ENCODE measurements at regions not wholly inside any gene's neighbourhood (a gene's known extent, or its start where the extent isn't known, plus 50 kb on each side); places are given as distances from the start of the nearest gene placed in this dataset.

DNA sequence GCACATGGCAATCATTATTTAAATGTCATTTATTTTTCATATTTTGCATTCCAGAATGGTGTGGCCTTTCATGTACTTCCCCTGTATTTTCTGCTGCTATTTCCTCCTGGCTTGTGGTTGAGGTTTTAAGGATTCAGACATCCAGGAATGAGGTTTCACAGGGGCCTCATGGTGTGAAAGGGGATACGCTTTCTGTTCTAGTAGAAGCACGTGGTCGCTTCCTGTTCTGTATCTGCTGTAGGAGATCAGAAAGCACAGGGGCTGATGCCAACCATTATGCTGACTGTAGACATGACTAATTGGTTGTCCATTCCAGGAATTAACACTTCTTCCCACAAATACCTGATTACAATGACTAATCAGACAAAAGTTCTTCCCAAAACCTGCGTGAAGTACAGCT lies 405.9 kb downstream of the SHISA9 start:
- H3K4me1 ChIP-seq (replicated peaks in 1 of 2; ENCODE audit: control insufficient read depth in 2 of 2, insufficient read depth in 2 of 2, low read length in 2 of 2) = no peaks in the 10 kb centered on the region
- H3K4me3 ChIP-seq = no peak overlapping the region
- no peaks in the 10 kb centered on the region for H3K36me3 ChIP-seq (ENCODE audit: control insufficient read depth, insufficient read depth, low read length)
- H3K4me2 ChIP-seq (ENCODE audit: insufficient read depth, low read length) = no peak overlapping the region
- in situ Hi-C loops (cut with MboI) (no loop called here), intact Hi-C loops (cut with micrococcal nuclease) (no loop called here)
- CTCF ChIA-PET (ENCODE audit: low intra/inter-chr PET ratio) = no interaction called here
- no peaks in the 10 kb centered on the region for H3K9me1 ChIP-seq (ENCODE audit: control insufficient read depth, insufficient read depth, low read length)
- POLR2A ChIA-PET = no interaction called here
- H3K27me3 ChIP-seq (ENCODE audit: control insufficient read depth in 2 of 2, insufficient read depth in 2 of 2, low read length in 2 of 2) = no peaks in the 10 kb centered on the region
- ATAC-seq (no peak), FAIRE-seq (no peak), DNase-seq (ENCODE audit: extremely low read depth in 1 of 4, low spot score in 3 of 4) (no peak)
- no peak overlapping the region for H3K9ac ChIP-seq (ENCODE audit: insufficient read depth in 1 of 2, low read depth in 2 of 2, low read length in 2 of 2)
- BruUV-seq (replicated peaks) = no TSS peak
- TF ChIP-seq SIN3B (IDR thresholded peaks at IDR 0.05; ENCODE audit: low read depth) (no peak), SNIP1 (IDR thresholded peaks at IDR 0.05; ENCODE audit: low read depth) (no peak), NR2F6 (CRISPR knock-in tag; IDR thresholded peaks at IDR 0.05) (no peak), MAFK (IDR thresholded peaks at IDR 0.05; ENCODE audit: low read length) (no peak)
- TF ChIP-seq, protein P1, sequence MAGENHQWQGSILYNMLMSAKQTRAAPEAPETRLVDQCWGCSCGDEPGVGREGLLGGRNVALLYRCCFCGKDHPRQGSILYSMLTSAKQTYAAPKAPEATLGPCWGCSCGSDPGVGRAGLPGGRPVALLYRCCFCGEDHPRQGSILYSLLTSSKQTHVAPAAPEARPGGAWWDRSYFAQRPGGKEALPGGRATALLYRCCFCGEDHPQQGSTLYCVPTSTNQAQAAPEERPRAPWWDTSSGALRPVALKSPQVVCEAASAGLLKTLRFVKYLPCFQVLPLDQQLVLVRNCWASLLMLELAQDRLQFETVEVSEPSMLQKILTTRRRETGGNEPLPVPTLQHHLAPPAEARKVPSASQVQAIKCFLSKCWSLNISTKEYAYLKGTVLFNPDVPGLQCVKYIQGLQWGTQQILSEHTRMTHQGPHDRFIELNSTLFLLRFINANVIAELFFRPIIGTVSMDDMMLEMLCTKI (IDR thresholded peaks at IDR 0.05; ENCODE audit: partially characterized antibody) = no peak
- TF ChIP-seq, protein P2, sequence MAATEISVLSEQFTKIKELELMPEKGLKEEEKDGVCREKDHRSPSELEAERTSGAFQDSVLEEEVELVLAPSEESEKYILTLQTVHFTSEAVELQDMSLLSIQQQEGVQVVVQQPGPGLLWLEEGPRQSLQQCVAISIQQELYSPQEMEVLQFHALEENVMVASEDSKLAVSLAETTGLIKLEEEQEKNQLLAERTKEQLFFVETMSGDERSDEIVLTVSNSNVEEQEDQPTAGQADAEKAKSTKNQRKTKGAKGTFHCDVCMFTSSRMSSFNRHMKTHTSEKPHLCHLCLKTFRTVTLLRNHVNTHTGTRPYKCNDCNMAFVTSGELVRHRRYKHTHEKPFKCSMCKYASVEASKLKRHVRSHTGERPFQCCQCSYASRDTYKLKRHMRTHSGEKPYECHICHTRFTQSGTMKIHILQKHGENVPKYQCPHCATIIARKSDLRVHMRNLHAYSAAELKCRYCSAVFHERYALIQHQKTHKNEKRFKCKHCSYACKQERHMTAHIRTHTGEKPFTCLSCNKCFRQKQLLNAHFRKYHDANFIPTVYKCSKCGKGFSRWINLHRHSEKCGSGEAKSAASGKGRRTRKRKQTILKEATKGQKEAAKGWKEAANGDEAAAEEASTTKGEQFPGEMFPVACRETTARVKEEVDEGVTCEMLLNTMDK (IDR thresholded peaks at IDR 0.05; ENCODE audit: borderline replicate concordance, insufficient read depth, low read depth, low read length, poor library complexity, severe bottlenecking) = no peak
- TF ChIP-seq, protein P3, sequence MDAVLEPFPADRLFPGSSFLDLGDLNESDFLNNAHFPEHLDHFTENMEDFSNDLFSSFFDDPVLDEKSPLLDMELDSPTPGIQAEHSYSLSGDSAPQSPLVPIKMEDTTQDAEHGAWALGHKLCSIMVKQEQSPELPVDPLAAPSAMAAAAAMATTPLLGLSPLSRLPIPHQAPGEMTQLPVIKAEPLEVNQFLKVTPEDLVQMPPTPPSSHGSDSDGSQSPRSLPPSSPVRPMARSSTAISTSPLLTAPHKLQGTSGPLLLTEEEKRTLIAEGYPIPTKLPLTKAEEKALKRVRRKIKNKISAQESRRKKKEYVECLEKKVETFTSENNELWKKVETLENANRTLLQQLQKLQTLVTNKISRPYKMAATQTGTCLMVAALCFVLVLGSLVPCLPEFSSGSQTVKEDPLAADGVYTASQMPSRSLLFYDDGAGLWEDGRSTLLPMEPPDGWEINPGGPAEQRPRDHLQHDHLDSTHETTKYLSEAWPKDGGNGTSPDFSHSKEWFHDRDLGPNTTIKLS (IDR thresholded peaks at IDR 0.05; ENCODE audit: borderline replicate concordance, low read depth) = no peak
- H3K27ac ChIP-seq (ENCODE audit: extremely low read depth, low read depth, low read length) = no peak overlapping the region
- no peaks in the 10 kb centered on the region for H4K20me1 ChIP-seq (replicated peaks; ENCODE audit: control insufficient read depth, insufficient read depth, low read length)
- WGBS (ENCODE audit: insufficient coverage, low coverage, missing lambda C conversion rate) = 0% methylated on average over 4 of the region's 4 CpGs
- no peaks in the 10 kb centered on the region for H3K9me3 ChIP-seq (replicated peaks; ENCODE audit: control insufficient read depth, insufficient read depth, low read depth, low read length)
- H3K79me2 ChIP-seq (ENCODE audit: control insufficient read depth, insufficient read depth, low read length) = no peaks in the 10 kb centered on the region
- no peak overlapping the region for H2AFZ ChIP-seq (ENCODE audit: low read depth, low read length)
